DOHH2 (cell line): ENCODE measurements at regions not wholly inside any gene's neighbourhood (a gene's known extent, or its start where the extent isn't known, plus 50 kb on each side); places are given as distances from the start of the nearest gene placed in this dataset.
"Not testable (repeated sequence)": the region's sequence is repeated elsewhere in the genome, so short reads cannot be mapped to it uniquely, and the experiment has no call there.

Source experiments
- H3F3A ChIP-seq: fragments of 200-600 bp; sonication (generic), shearing (Covaris generic); 2 replicates; pipeline ENCODE4 v1.6.0; 2016; ENCODE audit warnings: antibody characterized with exemption, mild to moderate bottlenecking; ENCODE audit not compliant: control insufficient read depth, insufficient read depth
- H3K27ac ChIP-seq: fragments of 200-600 bp; sonication (generic); 2 replicates; pipeline ENCODE4 v1.5.1; 2014; ENCODE audit warnings: low read depth, mild to moderate bottlenecking, low read length, moderate library complexity
- H3K27me3 ChIP-seq: fragments of 200-600 bp; sonication (generic); 2 replicates; pipeline ENCODE4 v1.6.1; 2014; ENCODE audit warnings: mild to moderate bottlenecking, low read length, mixed read lengths; ENCODE audit not compliant: control insufficient read depth
- H3K36me3 ChIP-seq: fragments of 200-600 bp; sonication (generic); 2 replicates; pipeline ENCODE4 v1.6.1; 2014; ENCODE audit warnings: mild to moderate bottlenecking, low read length, moderate library complexity, mixed read lengths; ENCODE audit not compliant: control insufficient read depth
- H3K4me1 ChIP-seq: fragments of 200-600 bp; sonication (generic); 2 replicates; pipeline ENCODE4 v1.6.1; 2014; ENCODE audit warnings: mild to moderate bottlenecking, low read length, mixed read lengths; ENCODE audit not compliant: control insufficient read depth
- H3K4me2 ChIP-seq: fragments of 200-600 bp; sonication (generic); 2 replicates; pipeline ENCODE4 v1.6.0; 2014; ENCODE audit warnings: mild to moderate bottlenecking, low read length, moderate library complexity
- H3K4me3 ChIP-seq: fragments of 200-600 bp; sonication (generic); 2 replicates; pipeline ENCODE4 v1.5.1; 2014; ENCODE audit warnings: mild to moderate bottlenecking, low read length, mixed read lengths
- H3K79me2 ChIP-seq: fragments of 200-600 bp; sonication (generic); 2 replicates; pipeline ENCODE4 v1.6.1; 2014; ENCODE audit warnings: mild to moderate bottlenecking, low read length, mixed read lengths; ENCODE audit not compliant: control insufficient read depth
- H3K9me2 ChIP-seq: fragments of 200-600 bp; sonication (generic); replicated peaks from 2 replicates; pipeline ENCODE4 v1.6.1; 2014; ENCODE audit warnings: mild to moderate bottlenecking, low read length, mixed read lengths; ENCODE audit not compliant: control insufficient read depth
- H3K9me3 ChIP-seq: fragments of 200-600 bp; sonication (generic); 2 replicates; pipeline ENCODE4 v1.6.1; 2014; ENCODE audit warnings: antibody characterized with exemption, low read length, mixed read lengths; ENCODE audit not compliant: control insufficient read depth, insufficient read depth
- H4K20me1 ChIP-seq: fragments of 200-600 bp; sonication (generic); 2 replicates; pipeline ENCODE4 v1.6.0; 2014; ENCODE audit warnings: low read depth, mild to moderate bottlenecking, antibody characterized with exemption, low read length, moderate library complexity; ENCODE audit not compliant: control insufficient read depth, insufficient read depth
- CTCF ChIP-seq: fragments of 200-600 bp; sonication (generic); IDR thresholded peaks from one replicate; pipeline ENCODE4 v1.5.1; 2014; ENCODE audit warnings: antibody characterized with exemption, mild to moderate bottlenecking, low read depth, low read length; ENCODE audit not compliant: poor library complexity, severe bottlenecking
- EZH2phosphoT487 ChIP-seq: fragments of 200-600 bp; sonication (generic); IDR thresholded peaks from 2 replicates; pipeline ENCODE4 v1.6.1; 2017; ENCODE audit warnings: borderline replicate concordance, mild to moderate bottlenecking, antibody characterized with exemption, low read length, moderate library complexity, mixed read lengths

GRCh38 chr13:30063892-30064291, 213.5 kb upstream of the UBL3 start:
- H3K4me1 ChIP-seq: no peaks in the 10 kb centered on the region
- no peak overlapping the region for H3K4me2 ChIP-seq
- TF ChIP-seq CTCF (no peak), EZH2phosphoT487 (no peak)
- H3K27ac ChIP-seq: no peak overlapping the region
- no peaks in the 10 kb centered on the region for H3K79me2 ChIP-seq
- H4K20me1 ChIP-seq: no peaks in the 10 kb centered on the region
- H3F3A ChIP-seq: no peaks in the 10 kb centered on the region
- H3K36me3 ChIP-seq: no peaks in the 10 kb centered on the region
- no peaks in the 10 kb centered on the region for H3K9me3 ChIP-seq
- H3K27me3 ChIP-seq: no peaks in the 10 kb centered on the region
- no peak overlapping the region for H3K4me3 ChIP-seq
- H3K9me2 ChIP-seq: no peaks in the 10 kb centered on the region

GRCh38 chr13:30061217-30061616, 210.8 kb upstream of the UBL3 start:
- Histone ChIP-seq H3K4me3 (no peak overlapping the region), H3F3A (no peaks in the 10 kb centered on the region), H3K4me2 (no peak overlapping the region), H4K20me1 (no peaks in the 10 kb centered on the region), H3K4me1 (no peaks in the 10 kb centered on the region), H3K36me3 (no peaks in the 10 kb centered on the region), H3K27ac (no peak overlapping the region), H3K9me3 (peaks cover 3% of the 10 kb centered on the region; the same call in 1 of the 2 replicates), H3K9me2 (no peaks in the 10 kb centered on the region), H3K27me3 (no peaks in the 10 kb centered on the region), H3K79me2 (no peaks in the 10 kb centered on the region)
- TF ChIP-seq CTCF: no peak

- H3F3A ChIP-seq: no peaks in the 10 kb centered on the region
- no peak overlapping the region for H3K27ac ChIP-seq
- H3K9me3 ChIP-seq: peaks cover 3% of the 10 kb centered on the region; the same call in 1 of the 2 replicates
- no peaks in the 10 kb centered on the region for H3K27me3 ChIP-seq
- no peak overlapping the region for H3K4me2 ChIP-seq
- no peak overlapping the region for H3K4me3 ChIP-seq
- H3K4me1 ChIP-seq: no peaks in the 10 kb centered on the region
- no peaks in the 10 kb centered on the region for H4K20me1 ChIP-seq
- TF ChIP-seq CTCF: no peak
- TF ChIP-seq EZH2phosphoT487: no peak
- H3K79me2 ChIP-seq: no peaks in the 10 kb centered on the region
- H3K9me2 ChIP-seq: no peaks in the 10 kb centered on the region
- H3K36me3 ChIP-seq: no peaks in the 10 kb centered on the region
These were observed 208.0 kb upstream of the UBL3 start for GRCh38 chr13:30058429-30058828.

GRCh38 chr13:30054546-30054945, 204.1 kb upstream of the UBL3 start:
- not testable (repeated sequence) for H3K4me1 ChIP-seq, H3K4me2 ChIP-seq, H3K4me3 ChIP-seq, H3F3A ChIP-seq, H3K27me3 ChIP-seq, H3K27ac ChIP-seq, H3K36me3 ChIP-seq, H3K9me3 ChIP-seq, H3K79me2 ChIP-seq, H4K20me1 ChIP-seq, H3K9me2 ChIP-seq
